ENCODE measurements at regions not wholly inside any gene's neighbourhood (a gene's known extent, or its start where the extent isn't known, plus 50 kb on each side); places are given as distances from the start of the nearest gene placed in this dataset.

- DNase-seq (ENCODE audit: low spot score): no peak
Measured at GRCh38 chr14:48874711-48875110, 711.5 kb downstream of the RPS29 start.

- DNase-seq (ENCODE audit: low spot score): no peak
Measured at GRCh38 chr14:48857366-48857765, 728.8 kb downstream of the RPS29 start.

- DNase-seq (ENCODE audit: low spot score): no peak
Measured at GRCh38 chr14:48853159-48853558, 733.0 kb downstream of the RPS29 start.

GRCh38 chr14:48849741-48850322 lies 736.3 kb downstream of the RPS29 start:
- no peak for DNase-seq (ENCODE audit: low spot score)

GRCh38 chr14:48842785-48843184 lies 743.4 kb downstream of the RPS29 start:
- no peak for DNase-seq (ENCODE audit: low spot score)

GRCh38 chr14:48826058-48826457 lies 760.1 kb downstream of the RPS29 start:
- DNase-seq (ENCODE audit: low spot score): no peak

GRCh38 chr14:48814562-48814961 lies 771.6 kb downstream of the RPS29 start:
- no peak for DNase-seq (ENCODE audit: low spot score)

GRCh38 chr14:48805315-48805714 lies 780.9 kb downstream of the RPS29 start:
- peak; percentile 5 for DNase-seq (ENCODE audit: low spot score)

GRCh38 chr14:48792376-48793024 lies 793.7 kb downstream of the RPS29 start:
- DNase-seq (ENCODE audit: low spot score): no peak

GRCh38 chr14:48788771-48789170 lies 797.4 kb downstream of the RPS29 start:
- DNase-seq (ENCODE audit: low spot score): no peak

GRCh38 chr14:48786498-48786897 lies 799.7 kb downstream of the RPS29 start:
- DNase-seq (ENCODE audit: low spot score): no peak

GRCh38 chr14:48771717-48772116 lies 814.5 kb downstream of the RPS29 start:
- no peak for DNase-seq (ENCODE audit: low spot score)

- DNase-seq (ENCODE audit: low spot score): no peak
Measured at GRCh38 chr14:48751293-48751692, 834.9 kb downstream of the RPS29 start.

GRCh38 chr14:48748151-48748675 lies 838.0 kb downstream of the RPS29 start:
- DNase-seq (ENCODE audit: low spot score): no peak

GRCh38 chr14:48747561-48748089 lies 838.6 kb downstream of the RPS29 start:
- DNase-seq (ENCODE audit: low spot score): no peak

- no peak for DNase-seq (ENCODE audit: low spot score)
Measured at GRCh38 chr14:48744202-48744601, 842.0 kb downstream of the RPS29 start.

- DNase-seq (ENCODE audit: low spot score): no peak
Measured at GRCh38 chr14:48738186-48738925, 847.8 kb downstream of the RPS29 start.

GRCh38 chr14:48735607-48736006 lies 850.6 kb downstream of the RPS29 start:
- DNase-seq (ENCODE audit: low spot score): no peak

- DNase-seq (ENCODE audit: low spot score): no peak
Measured at GRCh38 chr14:48731260-48731659, 854.9 kb downstream of the RPS29 start.

- DNase-seq (ENCODE audit: low spot score): no peak
Measured at GRCh38 chr14:48726080-48726642, 860.0 kb downstream of the RPS29 start.

- DNase-seq (ENCODE audit: low spot score): no peak
Measured at GRCh38 chr14:48725051-48725734, 861.0 kb downstream of the RPS29 start.

All from HuH-7 (cell line).